Muscle of back (tissue), 3 donors: ENCODE measurements at regions not wholly inside any gene's neighbourhood (a gene's known extent, or its start where the extent isn't known, plus 50 kb on each side); places are given as distances from the start of the nearest gene placed in this dataset.
"Not testable (repeated sequence)": the region's sequence is repeated elsewhere in the genome, so short reads cannot be mapped to it uniquely, and the experiment has no call there.

Experiments
- DNase-seq, 3 donors: peaks; one replicate each; pipeline versions ENCODE4 v3.0.0 to v3.0.0-alpha.2; 2013

GRCh38 chr3:159654183-159655134 is 334.2 kb upstream of the IL12A start:
- DNase-seq, result no peak

GRCh38 chr3:159655202-159655601 is 333.4 kb upstream of the IL12A start:
- no peak for DNase-seq

GRCh38 chr3:159657176-159657575 is 331.5 kb upstream of the IL12A start:
- no peak for DNase-seq

GRCh38 chr3:159657629-159658028 is 331.0 kb upstream of the IL12A start:
- DNase-seq, result no peak

- no peak for DNase-seq
These were observed 328.3 kb upstream of the IL12A start for GRCh38 chr3:159660326-159660725.

GRCh38 chr3:159660901-159661300 is 327.7 kb upstream of the IL12A start:
- DNase-seq, result no peak

GRCh38 chr3:159662549-159662948 is 326.1 kb upstream of the IL12A start:
- DNase-seq, result no peak

GRCh38 chr3:159664006-159664405 is 324.6 kb upstream of the IL12A start:
- DNase-seq, result no peak

GRCh38 chr3:159664653-159665052 is 324.0 kb upstream of the IL12A start:
- no peak for DNase-seq

GRCh38 chr3:159667261-159667660 is 321.4 kb upstream of the IL12A start:
- no peak for DNase-seq

GRCh38 chr3:159668461-159668860 is 320.2 kb upstream of the IL12A start:
- DNase-seq, result no peak

GRCh38 chr3:159668990-159669476 is 319.6 kb upstream of the IL12A start:
- peak in 2 of 3 donors; percentile 4 to 24 for DNase-seq

GRCh38 chr3:159669766-159670165 is 318.9 kb upstream of the IL12A start:
- DNase-seq, result no peak

- DNase-seq, result no peak
These were observed 315.6 kb upstream of the IL12A start for GRCh38 chr3:159672728-159673688.

- DNase-seq, result no peak
These were observed 314.1 kb upstream of the IL12A start for GRCh38 chr3:159674583-159674982.

- DNase-seq, result no peak
These were observed 313.4 kb upstream of the IL12A start for GRCh38 chr3:159675285-159675684.

GRCh38 chr3:159679900-159680299 is 308.7 kb upstream of the IL12A start:
- DNase-seq, result no peak

GRCh38 chr3:159681717-159682116 is 306.9 kb upstream of the IL12A start:
- DNase-seq, result not testable (repeated sequence)

- no peak for DNase-seq
These were observed 302.8 kb upstream of the IL12A start for GRCh38 chr3:159685801-159686200.

- DNase-seq, result no peak
These were observed 295.4 kb upstream of the IL12A start for GRCh38 chr3:159693226-159693625.

GRCh38 chr3:159711560-159712333 is 276.9 kb upstream of the IL12A start:
- DNase-seq, result peak; percentile 25 to 90 (median 49)
